ES-I3 (cell line): ENCODE measurements at regions not wholly inside any gene's neighbourhood (a gene's known extent, or its start where the extent isn't known, plus 50 kb on each side); places are given as distances from the start of the nearest gene placed in this dataset.

Source experiments
- H3K36me3 ChIP-seq: 2 replicates; pipeline ENCODE4 v1.6.1; 2013; ENCODE audit warnings: mild to moderate bottlenecking, low read length, control low read depth, moderate library complexity; ENCODE audit not compliant: insufficient read depth
- H3K4me1 ChIP-seq: 2 replicates; pipeline ENCODE4 v1.6.1; 2013; ENCODE audit warnings: mild to moderate bottlenecking, control low read depth, low read length; ENCODE audit not compliant: insufficient read depth
- H3K9ac ChIP-seq: 2 replicates; pipeline ENCODE4 v1.6.1; 2013; ENCODE audit warnings: low read depth, mild to moderate bottlenecking, low read length, moderate library complexity
- H3K9me3 ChIP-seq: 2 replicates; pipeline ENCODE4 v1.6.1; 2013; ENCODE audit warnings: mild to moderate bottlenecking, low read length, moderate library complexity; ENCODE audit not compliant: control insufficient read depth, insufficient read depth

GRCh38 chr2:172333978-172334330, 93.4 kb upstream of the ITGA6 start:
- H3K9ac ChIP-seq, result no peak overlapping the region
- no peaks in the 10 kb centered on the region for H3K9me3 ChIP-seq
- no peaks in the 10 kb centered on the region for H3K4me1 ChIP-seq
- no peaks in the 10 kb centered on the region; the same call in 1 of the 2 replicates for H3K36me3 ChIP-seq

- no peaks in the 10 kb centered on the region for H3K9me3 ChIP-seq
- no peak overlapping the region for H3K9ac ChIP-seq
- H3K4me1 ChIP-seq, result no peaks in the 10 kb centered on the region; the same call in 1 of the 2 replicates
- H3K36me3 ChIP-seq, result no peaks in the 10 kb centered on the region; the same call in 1 of the 2 replicates
These were observed 92.4 kb upstream of the ITGA6 start for GRCh38 chr2:172334988-172335387.

GRCh38 chr2:172335736-172336135, 91.7 kb upstream of the ITGA6 start:
- H3K36me3 ChIP-seq, result no peaks in the 10 kb centered on the region; the same call in 1 of the 2 replicates
- H3K9ac ChIP-seq, result no peak overlapping the region
- H3K9me3 ChIP-seq, result no peaks in the 10 kb centered on the region
- no peaks in the 10 kb centered on the region; the same call in 1 of the 2 replicates for H3K4me1 ChIP-seq

DNA sequence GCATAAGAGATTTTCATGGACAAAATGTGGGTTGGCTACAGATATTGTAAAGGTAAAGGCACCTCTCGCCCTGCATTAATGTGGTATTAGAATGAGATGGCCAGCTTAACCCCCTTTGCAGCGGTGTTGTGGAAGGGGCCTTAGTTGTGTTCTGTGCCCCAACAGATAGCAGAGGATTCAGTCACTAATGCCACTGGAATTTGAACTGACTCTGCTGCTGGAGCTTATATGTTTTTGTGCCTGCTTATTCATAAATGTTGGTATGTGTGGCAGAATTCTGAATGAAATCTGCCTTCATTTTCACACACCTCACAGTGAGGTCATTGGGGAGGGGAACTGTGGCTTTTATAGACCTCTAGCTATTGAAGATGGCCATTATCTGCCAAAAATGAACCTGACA, 90.7 kb upstream of the ITGA6 start:
- Histone ChIP-seq H3K9me3 (no peaks in the 10 kb centered on the region), H3K9ac (no peak overlapping the region), H3K4me1 (no peaks in the 10 kb centered on the region; the same call in 1 of the 2 replicates), H3K36me3 (no peaks in the 10 kb centered on the region; the same call in 1 of the 2 replicates)

DNA sequence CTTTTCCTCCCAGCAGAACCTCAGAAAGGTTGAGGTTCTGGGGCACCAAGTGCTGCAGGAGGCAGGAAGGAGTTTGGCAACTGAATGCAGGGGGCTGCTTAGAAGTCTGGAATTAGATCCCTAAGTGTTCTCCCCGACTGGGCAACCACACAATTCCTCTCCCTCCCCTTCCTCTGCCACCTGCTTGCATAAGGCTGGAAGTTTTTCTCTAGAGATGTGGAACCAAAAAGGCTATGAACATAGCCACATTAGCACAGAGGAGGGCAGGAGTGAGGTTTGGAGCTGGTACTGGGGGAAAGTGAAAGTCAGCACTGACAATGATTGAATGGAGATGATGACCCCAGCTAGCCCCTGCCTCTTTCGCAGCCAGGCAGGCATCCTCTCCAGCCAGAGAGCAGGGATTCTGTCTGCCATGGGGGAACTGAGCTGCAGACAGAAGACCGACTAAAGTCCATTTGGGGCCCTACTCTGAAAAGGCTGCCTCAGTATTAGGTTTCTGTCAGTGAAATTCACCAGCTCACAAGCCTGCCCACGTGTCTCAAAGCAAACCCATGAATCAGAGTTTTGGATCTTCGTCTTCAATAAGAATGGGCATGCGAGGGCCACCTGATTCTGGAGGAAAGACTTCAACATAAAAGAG, 87.9 kb upstream of the ITGA6 start:
- H3K36me3 ChIP-seq, result no peaks in the 10 kb centered on the region; the same call in 1 of the 2 replicates
- no peaks in the 10 kb centered on the region; the same call in 1 of the 2 replicates for H3K4me1 ChIP-seq
- peaks cover 3% of the 10 kb centered on the region; the same call in 1 of the 2 replicates for H3K9me3 ChIP-seq
- H3K9ac ChIP-seq, result no peak overlapping the region

DNA sequence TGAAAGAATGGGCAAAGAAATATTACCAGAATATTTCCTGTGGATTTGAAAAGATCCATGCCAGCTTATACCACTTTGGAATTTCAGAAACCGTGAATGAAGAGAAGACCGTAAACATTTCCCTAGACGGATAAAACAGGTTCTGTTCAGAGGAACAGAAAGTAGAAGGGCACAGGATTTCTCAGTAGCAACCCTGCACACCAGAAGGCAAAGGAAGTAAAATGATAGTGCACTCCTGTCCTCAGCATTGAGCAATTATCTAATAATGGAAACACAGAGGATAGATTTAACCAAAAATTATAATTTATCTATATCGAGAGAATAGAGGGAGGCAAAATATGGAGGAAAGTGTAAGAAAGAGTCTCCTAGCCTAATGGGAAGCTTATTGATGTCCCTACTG, 87.0 kb upstream of the ITGA6 start:
- H3K9ac ChIP-seq, result no peak overlapping the region
- no peaks in the 10 kb centered on the region for H3K36me3 ChIP-seq
- H3K4me1 ChIP-seq, result no peaks in the 10 kb centered on the region; the same call in 1 of the 2 replicates

GRCh38 chr2:172342078-172342477, 85.3 kb upstream of the ITGA6 start:
- H3K36me3 ChIP-seq, result no peaks in the 10 kb centered on the region
- H3K4me1 ChIP-seq, result no peaks in the 10 kb centered on the region; the same call in 1 of the 2 replicates
- H3K9ac ChIP-seq, result no peak overlapping the region
- peaks cover 3% of the 10 kb centered on the region; the same call in 1 of the 2 replicates for H3K9me3 ChIP-seq

More for the DNA sequence above, 87.0 kb upstream of the ITGA6 start:
- peaks cover 3% of the 10 kb centered on the region; the same call in 1 of the 2 replicates for H3K9me3 ChIP-seq

DNA sequence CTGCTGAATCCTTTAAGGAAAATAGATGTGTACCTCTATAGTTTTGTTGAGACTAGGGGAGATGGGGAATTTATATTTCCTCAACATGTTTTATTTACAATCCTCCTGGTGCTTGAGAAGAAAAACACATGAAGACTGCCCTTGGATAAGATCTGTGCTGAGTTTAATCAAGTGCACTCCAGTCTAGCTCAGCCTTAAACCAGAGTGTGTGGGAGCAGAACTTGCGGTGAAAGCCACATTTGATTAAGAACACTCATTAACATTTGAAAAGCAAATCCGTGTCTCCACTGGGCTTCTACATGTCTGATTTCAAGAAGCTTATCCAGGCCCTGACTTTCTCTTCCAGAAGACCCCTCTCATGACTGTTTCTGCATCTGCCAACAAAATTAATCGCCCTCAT, 84.8 kb upstream of the ITGA6 start:
- H3K9ac ChIP-seq, result no peak overlapping the region
- peaks cover 3% of the 10 kb centered on the region; the same call in 1 of the 2 replicates for H3K9me3 ChIP-seq
- no peaks in the 10 kb centered on the region; the same call in 1 of the 2 replicates for H3K4me1 ChIP-seq
- no peaks in the 10 kb centered on the region for H3K36me3 ChIP-seq

GRCh38 chr2:172344159-172344558, 83.2 kb upstream of the ITGA6 start:
- no peaks in the 10 kb centered on the region for H3K36me3 ChIP-seq
- H3K4me1 ChIP-seq, result no peaks in the 10 kb centered on the region; the same call in 1 of the 2 replicates
- peaks cover 3% of the 10 kb centered on the region; the same call in 1 of the 2 replicates for H3K9me3 ChIP-seq
- no peak overlapping the region for H3K9ac ChIP-seq

GRCh38 chr2:172345956-172346555, 81.3 kb upstream of the ITGA6 start:
- Histone ChIP-seq H3K36me3 (no peaks in the 10 kb centered on the region), H3K9ac (no peak overlapping the region), H3K9me3 (peaks cover 3% of the 10 kb centered on the region; the same call in 1 of the 2 replicates), H3K4me1 (no peaks in the 10 kb centered on the region)

- Histone ChIP-seq H3K36me3 (no peaks in the 10 kb centered on the region), H3K4me1 (no peaks in the 10 kb centered on the region), H3K9me3 (no peaks in the 10 kb centered on the region; the same call in 1 of the 2 replicates), H3K9ac (no peak overlapping the region)
These were observed 78.7 kb upstream of the ITGA6 start for GRCh38 chr2:172348555-172349288.

- H3K4me1 ChIP-seq, result no peaks in the 10 kb centered on the region
- no peak overlapping the region for H3K9ac ChIP-seq
- no peaks in the 10 kb centered on the region; the same call in 1 of the 2 replicates for H3K9me3 ChIP-seq
These were observed 76.4 kb upstream of the ITGA6 start for GRCh38 chr2:172350839-172351479.

GRCh38 chr2:172351586-172351985, 75.8 kb upstream of the ITGA6 start:
- H3K9me3 ChIP-seq, result no peaks in the 10 kb centered on the region; the same call in 1 of the 2 replicates
- H3K36me3 ChIP-seq, result no peaks in the 10 kb centered on the region
- no peaks in the 10 kb centered on the region for H3K4me1 ChIP-seq
- H3K9ac ChIP-seq, result no peak overlapping the region

More at GRCh38 chr2:172350839-172351479, 76.4 kb upstream of the ITGA6 start:
- no peaks in the 10 kb centered on the region for H3K36me3 ChIP-seq

DNA sequence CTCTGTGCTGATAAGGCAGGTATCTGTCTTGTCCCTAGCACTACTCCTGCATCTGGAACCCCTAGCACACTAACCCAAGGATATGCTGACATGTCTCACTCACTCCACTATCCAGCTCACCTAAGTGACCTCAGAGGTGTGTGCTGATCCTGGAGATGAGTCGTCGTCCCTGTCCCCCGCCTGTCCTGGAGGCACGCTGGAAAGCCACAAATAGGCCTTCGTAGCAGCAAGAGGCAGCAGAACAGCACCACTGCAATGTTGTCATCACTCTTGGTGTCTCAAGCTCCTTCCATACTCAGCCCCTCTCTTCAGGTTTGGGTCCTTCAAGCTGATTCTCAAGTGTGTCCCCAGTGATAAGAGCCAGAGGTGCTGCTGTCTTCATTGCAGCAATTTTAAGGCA, 73.0 kb upstream of the ITGA6 start:
- Histone ChIP-seq H3K9me3 (no peaks in the 10 kb centered on the region; the same call in 1 of the 2 replicates), H3K9ac (no peak overlapping the region), H3K4me1 (no peaks in the 10 kb centered on the region), H3K36me3 (no peaks in the 10 kb centered on the region)
